Activated CD8-positive, alpha-beta T cell treated with anti-CD3 and anti-CD28 coated beads for 36 hours (primary cell): ENCODE measurements at regions not wholly inside any gene's neighbourhood (a gene's known extent, or its start where the extent isn't known, plus 50 kb on each side); places are given as distances from the start of the nearest gene placed in this dataset.

Experiments used
- ATAC-seq: fragments of 200-7000 bp; cut with Tn5 transposase; one replicate; pipeline ENCODE4 v1.10.0; 2021; ENCODE audit warnings: mild to moderate bottlenecking, moderate library complexity
- CTCF ChIA-PET: fragments of 350-600 bp; sonication (Branson Sonifier 250); formaldehyde crosslinking; loops from one replicate; lab custom pipeline; 2021; ENCODE audit warnings: antibody characterized with exemption; lab: Charles Lee
- POLR2A ChIA-PET: fragments of 350-600 bp; sonication (Branson Sonifier 250); formaldehyde crosslinking; loops from one replicate; lab custom pipeline; 2021; ENCODE audit warnings: antibody characterized with exemption; lab: Charles Lee
- DNase-seq: peaks from one replicate; pipeline ENCODE4 v3.0.0-alpha.2; 2020
- H3K27ac Mint-ChIP-seq: one replicate; pipeline ENCODE4 v1.8.0; 2021; ENCODE audit warnings: mild to moderate bottlenecking, mixed read lengths
- H3K27me3 Mint-ChIP-seq: one replicate; pipeline ENCODE4 v1.8.0; 2021; ENCODE audit warnings: mixed read lengths
- H3K36me3 Mint-ChIP-seq: one replicate; pipeline ENCODE4 v1.8.0; 2021; ENCODE audit warnings: low read depth, mixed read lengths
- H3K4me1 Mint-ChIP-seq: one replicate; pipeline ENCODE4 v1.8.0; 2021; ENCODE audit warnings: low read depth, mixed read lengths
- H3K4me3 Mint-ChIP-seq: one replicate; pipeline ENCODE4 v1.8.0; 2021; ENCODE audit warnings: mild to moderate bottlenecking, moderate library complexity, mixed read lengths
- H3K9me3 Mint-ChIP-seq: one replicate; pipeline ENCODE4 v1.8.0; 2021; ENCODE audit warnings: mixed read lengths
- intact Hi-C: fragments of 100-400 bp; cut with micrococcal nuclease; formaldehyde crosslinking; loops from one replicate; pipeline ENCODE4 v1.10.0; 2022
- TF ChIP-seq, protein P1 (sequence below): fragments of 200-600 bp; IDR thresholded peaks from one replicate; pipeline ENCODE4 v1.8.0; 2022; ENCODE audit warnings: antibody characterized with exemption, mild to moderate bottlenecking

GRCh38 chr12:25058012-25058411 is 109.1 kb upstream of the BCAT1 start:
- Mint-ChIP-seq H3K27me3 (no peaks in the 10 kb centered on the region), H3K9me3 (no peaks in the 10 kb centered on the region), H3K27ac (peak overlapping the region; percentile 43), H3K36me3 (peaks cover 5% of the 10 kb centered on the region), H3K4me1 (peaks cover 61% of the 10 kb centered on the region), H3K4me3 (peak overlapping the region; percentile 61)
- ATAC-seq (no peak), DNase-seq (peak; percentile 23)
- TF ChIP-seq, protein P1, sequence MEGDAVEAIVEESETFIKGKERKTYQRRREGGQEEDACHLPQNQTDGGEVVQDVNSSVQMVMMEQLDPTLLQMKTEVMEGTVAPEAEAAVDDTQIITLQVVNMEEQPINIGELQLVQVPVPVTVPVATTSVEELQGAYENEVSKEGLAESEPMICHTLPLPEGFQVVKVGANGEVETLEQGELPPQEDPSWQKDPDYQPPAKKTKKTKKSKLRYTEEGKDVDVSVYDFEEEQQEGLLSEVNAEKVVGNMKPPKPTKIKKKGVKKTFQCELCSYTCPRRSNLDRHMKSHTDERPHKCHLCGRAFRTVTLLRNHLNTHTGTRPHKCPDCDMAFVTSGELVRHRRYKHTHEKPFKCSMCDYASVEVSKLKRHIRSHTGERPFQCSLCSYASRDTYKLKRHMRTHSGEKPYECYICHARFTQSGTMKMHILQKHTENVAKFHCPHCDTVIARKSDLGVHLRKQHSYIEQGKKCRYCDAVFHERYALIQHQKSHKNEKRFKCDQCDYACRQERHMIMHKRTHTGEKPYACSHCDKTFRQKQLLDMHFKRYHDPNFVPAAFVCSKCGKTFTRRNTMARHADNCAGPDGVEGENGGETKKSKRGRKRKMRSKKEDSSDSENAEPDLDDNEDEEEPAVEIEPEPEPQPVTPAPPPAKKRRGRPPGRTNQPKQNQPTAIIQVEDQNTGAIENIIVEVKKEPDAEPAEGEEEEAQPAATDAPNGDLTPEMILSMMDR: no peak
- ChIA-PET POLR2A (interaction anchor here (0.9 kb wide), 1 partner anchor 17 kb away, joined by 3 read pairs; no protein-coding TSS in a partner anchor), CTCF (no interaction called here)
- intact Hi-C loops: no loop called here

DNA sequence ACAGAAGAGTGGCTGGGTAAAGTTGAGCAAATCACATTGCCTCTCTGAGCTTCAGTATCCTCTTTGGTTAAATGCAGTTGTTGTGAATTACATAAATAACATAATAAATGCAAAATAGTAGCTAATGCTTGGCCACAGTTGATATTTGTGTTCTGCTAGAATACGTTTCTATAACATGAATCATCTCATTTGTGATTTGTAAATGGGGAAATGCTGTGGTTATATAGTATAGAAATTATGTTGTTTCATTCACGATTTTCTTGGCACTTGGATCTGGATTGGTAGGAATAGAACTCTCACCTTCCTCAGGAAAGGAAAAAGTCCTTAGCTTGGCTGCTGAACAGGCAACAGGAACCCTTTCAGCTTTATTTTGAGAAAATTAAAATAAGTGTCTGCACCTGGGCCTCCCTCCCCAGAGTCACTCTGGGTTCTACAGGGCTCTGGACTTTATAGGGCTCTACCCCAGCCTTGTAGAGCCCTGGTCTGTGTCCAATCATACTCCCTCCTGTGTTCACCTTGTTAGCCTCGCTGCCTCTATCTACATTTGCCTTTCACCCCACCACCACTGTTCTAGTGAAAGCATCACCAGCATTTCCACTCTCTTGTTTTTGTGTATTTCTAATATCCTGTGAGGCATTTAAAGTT is 107.7 kb upstream of the BCAT1 start:
- Mint-ChIP-seq H3K4me3 (peak overlapping the region; percentile 96), H3K27ac (peak overlapping the region; percentile 93), H3K9me3 (no peaks in the 10 kb centered on the region), H3K27me3 (no peaks in the 10 kb centered on the region), H3K36me3 (peaks cover 3% of the 10 kb centered on the region), H3K4me1 (peaks cover 53% of the 10 kb centered on the region)
- intact Hi-C loops: no loop called here
- ChIA-PET CTCF (interaction anchor here (0.9 to 1.5 kb wide), 2 partner anchors 58 to 65 kb away, joined by 4 to 6 read pairs; no protein-coding TSS in a partner anchor), POLR2A (no interaction called here)
- DNase-seq: no peak
- TF ChIP-seq, protein P1: no peak
- ATAC-seq: no peak

GRCh38 chr12:25056011-25056410 is 107.1 kb upstream of the BCAT1 start:
- peak overlapping the region; percentile 93 for H3K27ac Mint-ChIP-seq
- CTCF ChIA-PET: interaction anchor here (0.9 to 1.5 kb wide), 2 partner anchors 58 to 64 kb away, joined by 4 to 6 read pairs; no protein-coding TSS in a partner anchor

DNA sequence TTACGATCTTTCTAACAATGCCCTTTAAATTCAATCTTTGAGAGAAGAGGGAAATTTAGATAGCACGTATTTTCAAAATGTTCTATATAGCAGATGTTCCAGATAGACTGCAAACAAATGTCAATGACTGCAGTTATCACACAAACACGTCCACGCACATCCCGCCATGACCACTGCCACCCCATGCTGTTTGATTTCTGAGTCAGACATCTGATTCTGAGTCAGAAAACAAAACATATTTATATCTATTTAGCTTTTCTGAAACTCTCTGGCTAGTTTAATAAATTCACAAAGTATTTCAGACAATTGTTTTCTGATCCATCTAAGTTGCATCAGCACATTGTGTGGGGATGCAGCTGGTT is 105.9 kb upstream of the BCAT1 start:
- Mint-ChIP-seq H3K9me3 (no peaks in the 10 kb centered on the region), H3K27ac (peak overlapping the region; percentile 93), H3K36me3 (peaks cover 2% of the 10 kb centered on the region), H3K4me1 (peaks cover 49% of the 10 kb centered on the region), H3K4me3 (peak overlapping the region; percentile 96), H3K27me3 (no peaks in the 10 kb centered on the region)
- CTCF ChIA-PET: interaction anchor here (1.0 kb wide), 1 partner anchor 63 kb away, joined by 3 read pairs; no protein-coding TSS in a partner anchor
- intact Hi-C loops: loop anchor here (5.0 kb wide), 3 partner anchors 57 to 152 kb away; no protein-coding TSS in a partner anchor
- TF ChIP-seq, protein P1: no peak
- peak; percentile 17 for ATAC-seq
- POLR2A ChIA-PET: interaction anchor here (0.8 to 1.0 kb wide), 2 partner anchors 36 to 330 kb away, joined by 3 read pairs; no protein-coding TSS in a partner anchor
- DNase-seq: peak; percentile 91

More at GRCh38 chr12:25056011-25056410, 107.1 kb upstream of the BCAT1 start:
- intact Hi-C loops: no loop called here
- peaks cover 54% of the 10 kb centered on the region for H3K4me1 Mint-ChIP-seq
- TF ChIP-seq, protein P1: no peak
- H3K9me3 Mint-ChIP-seq: no peaks in the 10 kb centered on the region
- POLR2A ChIA-PET: no interaction called here
- DNase-seq (no peak), ATAC-seq (no peak)
- H3K4me3 Mint-ChIP-seq: peak overlapping the region; percentile 96
- H3K36me3 Mint-ChIP-seq: peaks cover 3% of the 10 kb centered on the region
- no peaks in the 10 kb centered on the region for H3K27me3 Mint-ChIP-seq
